Left kidney (tissue), 1 donor: ENCODE measurements at regions not wholly inside any gene's neighbourhood (a gene's known extent, or its start where the extent isn't known, plus 50 kb on each side); places are given as distances from the start of the nearest gene placed in this dataset.

Experiments used
- DNase-seq: peaks from one replicate; pipeline ENCODE4 v3.0.0-alpha.2; 2013

GRCh38 chr1:2916706-2917105 is 104.6 kb upstream of the ACTRT2 start:
- DNase-seq = no peak

GRCh38 chr1:2917284-2917683 is 104.0 kb upstream of the ACTRT2 start:
- no peak for DNase-seq

GRCh38 chr1:2918441-2918840 is 102.8 kb upstream of the ACTRT2 start:
- DNase-seq = no peak

GRCh38 chr1:2919841-2920240 is 101.4 kb upstream of the ACTRT2 start:
- no peak for DNase-seq

GRCh38 chr1:2920421-2921015 is 100.7 kb upstream of the ACTRT2 start:
- DNase-seq = no peak

GRCh38 chr1:2921970-2922686 is 99.1 kb upstream of the ACTRT2 start:
- DNase-seq = no peak

- no peak for DNase-seq
Measured at GRCh38 chr1:2923351-2923750, 97.9 kb upstream of the ACTRT2 start.

- no peak for DNase-seq
Measured at GRCh38 chr1:2925291-2925690, 96.0 kb upstream of the ACTRT2 start.

- DNase-seq = no peak
Measured at GRCh38 chr1:2925918-2926317, 95.3 kb upstream of the ACTRT2 start.

- DNase-seq = no peak
Measured at GRCh38 chr1:2926447-2927055, 94.7 kb upstream of the ACTRT2 start.

- no peak for DNase-seq
Measured at GRCh38 chr1:2927393-2928360, 93.6 kb upstream of the ACTRT2 start.

GRCh38 chr1:2928366-2929325 is 92.6 kb upstream of the ACTRT2 start:
- DNase-seq = no peak

GRCh38 chr1:2929335-2929734 is 91.9 kb upstream of the ACTRT2 start:
- DNase-seq = no peak

GRCh38 chr1:2930016-2930815 is 91.1 kb upstream of the ACTRT2 start:
- no peak for DNase-seq

- DNase-seq = no peak
Measured at GRCh38 chr1:2930913-2931723, 90.1 kb upstream of the ACTRT2 start.

GRCh38 chr1:2931724-2932401 is 89.4 kb upstream of the ACTRT2 start:
- no peak for DNase-seq

GRCh38 chr1:2932671-2933350 is 88.5 kb upstream of the ACTRT2 start:
- DNase-seq = no peak
